Gastroesophageal sphincter (tissue), 3 donors: ENCODE measurements at regions not wholly inside any gene's neighbourhood (a gene's known extent, or its start where the extent isn't known, plus 50 kb on each side); places are given as distances from the start of the nearest gene placed in this dataset.

Experiments used
- CTCF ChIP-seq, 4 experiments: fragments of 200-600 bp in 2 of 4; fragments of 450-650 bp in 2 of 4; sonication (generic) in 1 of 4; IDR thresholded peaks; one replicate each; pipeline ENCODE4 v1.5.1; 2017 to 2019; ENCODE audit warnings: antibody characterized with exemption in 4 of 4, mild to moderate bottlenecking in 2 of 4, moderate library complexity in 2 of 4
- POLR2A ChIP-seq, 2 donors: fragments of 450-650 bp; IDR thresholded peaks; one replicate each; pipeline ENCODE4 v1.6.1; 2017; ENCODE audit warnings: antibody characterized with exemption in 2 of 2, mild to moderate bottlenecking in 2 of 2, moderate library complexity in 1 of 2

- TF ChIP-seq POLR2A (IDR thresholded peaks at IDR 0.05) (no peak), CTCF (IDR thresholded peaks at IDR 0.05) (no peak)
Measured at GRCh38 chr12:78683031-78683430, 181.5 kb upstream of the SYT1 start.
